Endothelial cell of umbilical vein (primary cell): ENCODE measurements at regions not wholly inside any gene's neighbourhood (a gene's known extent, or its start where the extent isn't known, plus 50 kb on each side); places are given as distances from the start of the nearest gene placed in this dataset.

Experiments
- CTCF ChIP-seq, 2 donors: IDR thresholded peaks; 1 replicate in 1 of 2; 2 replicates in 1 of 2; pipeline ENCODE4 v1.5.1; 2011; ENCODE audit warnings: low read length in 2 of 2, mild to moderate bottlenecking in 2 of 2, moderate library complexity in 2 of 2, control low read depth in 1 of 2, inconsistent platforms in 1 of 2, low read depth in 1 of 2; ENCODE audit not compliant: insufficient read depth in 1 of 2; ENCODE audit errors: extremely low read depth in 1 of 2
- JUN ChIP-seq: IDR thresholded peaks from 2 replicates; pipeline ENCODE4 v1.6.1; 2011; ENCODE audit warnings: borderline replicate concordance, low read depth; ENCODE audit not compliant: insufficient read length, insufficient read depth
- POLR2A ChIP-seq: IDR thresholded peaks from 2 replicates; pipeline ENCODE4 v1.6.1; 2012; ENCODE audit warnings: low read depth, mild to moderate bottlenecking, control low read depth, low read length

GRCh38 chr2:236354973-236355595 lies 90.9 kb upstream of the ASB18 start:
- TF ChIP-seq POLR2A (no peak), CTCF (IDR thresholded peaks at IDR 0.05; ENCODE audit: extremely low read depth in 1 of 2, insufficient read depth in 1 of 2, low read depth in 1 of 2, low read length in 2 of 2) (no peak), JUN (no peak)
